ENCODE measurements at regions not wholly inside any gene's neighbourhood (a gene's known extent, or its start where the extent isn't known, plus 50 kb on each side); places are given as distances from the start of the nearest gene placed in this dataset.

DNA sequence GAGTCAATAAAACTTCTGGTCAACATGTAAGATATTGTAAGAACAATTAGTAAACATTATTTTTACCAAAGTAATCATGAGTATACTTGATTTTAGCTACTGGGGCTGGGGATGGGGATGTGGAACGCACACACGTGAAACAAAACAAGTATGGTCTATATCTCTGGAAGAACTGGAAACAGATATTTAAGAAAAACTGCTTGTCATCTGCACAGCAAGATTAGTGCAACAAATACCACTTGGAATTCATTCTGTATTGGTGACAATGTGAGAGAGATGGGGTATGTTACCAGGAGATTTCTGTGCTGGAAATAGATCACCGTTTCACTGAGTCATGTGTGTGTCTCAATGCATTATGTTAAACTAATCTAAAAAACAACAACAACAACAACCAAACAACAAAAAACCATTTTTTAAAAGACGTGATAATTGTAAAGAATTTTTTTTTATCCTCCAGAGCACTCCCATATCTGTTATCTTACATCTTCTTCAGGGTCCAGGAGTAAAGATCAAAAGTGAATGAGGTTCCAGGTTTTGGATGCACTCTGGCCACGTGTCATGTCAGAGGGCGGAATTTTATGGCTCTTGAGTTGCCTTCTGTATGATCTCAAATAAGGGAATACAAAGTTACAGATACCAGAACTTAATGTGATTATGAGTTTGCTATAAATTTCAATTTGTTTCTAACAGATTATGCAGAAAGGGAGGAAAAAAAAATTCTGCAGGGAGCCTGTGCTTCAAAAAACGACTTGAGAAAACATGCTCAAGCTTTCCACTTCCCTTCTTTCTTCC, 153.0 kb downstream of the BBOX1 start:
- ChIA-PET CTCF (interaction anchor here (0.6 to 2.0 kb wide), 4 partner anchors 10 to 292 kb away, joined by 3 to 7 read pairs (median 3); no protein-coding TSS in a partner anchor), POLR2A (ENCODE audit: unreplicated experiment) (no interaction called here)
- H2BK120ac ChIP-seq (ENCODE audit: low read depth, low read length): no peak overlapping the region
- H3K4ac ChIP-seq (ENCODE audit: low read depth, low read length): no peak overlapping the region
- H3K9me3 ChIP-seq (ENCODE audit: control insufficient read depth, insufficient read depth, low read length): no peaks in the 10 kb centered on the region
- peaks cover 9% of the 10 kb centered on the region for H3K27me3 ChIP-seq (ENCODE audit: control insufficient read depth, insufficient read depth, low read length)
- H2BK20ac ChIP-seq (ENCODE audit: low read depth, low read length): no peak overlapping the region
- H2AK5ac ChIP-seq (ENCODE audit: low read depth, low read length): no peak overlapping the region
- no peak overlapping the region for H2AK9ac ChIP-seq (replicated peaks; ENCODE audit: low read depth, low read length, poor library complexity)
- H3K23ac ChIP-seq (ENCODE audit: low read depth, low read length): no peak overlapping the region
- H3K36me3 ChIP-seq (ENCODE audit: control insufficient read depth, insufficient read depth, low read length): no peaks in the 10 kb centered on the region
- H3K14ac ChIP-seq (replicated peaks; ENCODE audit: low read depth, low read length): no peak overlapping the region
- no peak overlapping the region for H3K18ac ChIP-seq (ENCODE audit: low read depth, low read length)
- dilution Hi-C loops (cut with HindIII; ENCODE audit: low sequenced_read_pairs, unreplicated experiment): loop anchor here (25.0 kb wide), 1 partner anchor 294 kb away; no protein-coding TSS in a partner anchor
- in situ Hi-C loops (cut with MboI; ENCODE audit: low sequenced_read_pairs): no loop called here
- H3K4me3 ChIP-seq (ENCODE audit: insufficient read depth, low read depth, low read length): no peak overlapping the region
- DNase-seq (no peak), ATAC-seq (ENCODE audit: low read depth) (no peak)
- no peak overlapping the region for H3K27ac ChIP-seq (ENCODE audit: insufficient read depth, low read length)
- no peak overlapping the region for H2AFZ ChIP-seq (replicated peaks; ENCODE audit: low read length, poor library complexity)
- no peak overlapping the region for H3K9ac ChIP-seq (ENCODE audit: low read depth, low read length)
- H3K4me2 ChIP-seq (ENCODE audit: low read depth, low read length): no peak overlapping the region
- no peaks in the 10 kb centered on the region for H3K9me1 ChIP-seq (ENCODE audit: insufficient read depth, low read length)
- H2BK5ac ChIP-seq (ENCODE audit: low read depth, low read length, poor library complexity, severe bottlenecking): no peak overlapping the region
- H3K56ac ChIP-seq (ENCODE audit: extremely low read depth, insufficient read depth, low read length): no peak overlapping the region
- no peak overlapping the region for H4K8ac ChIP-seq (ENCODE audit: low read depth in 2 of 2, low read length in 2 of 2)
- TF ChIP-seq CHD1 (IDR thresholded peaks at IDR 0.05; ENCODE audit: low read depth, low read length) (no peak), POLR2A (IDR thresholded peaks at IDR 0.05; ENCODE audit: low read depth, low read length) (no peak), RAD21 (IDR thresholded peaks at IDR 0.05; ENCODE audit: low read length) (no peak), FOS (IDR thresholded peaks at IDR 0.05; ENCODE audit: low read depth, low read length) (no peak), RCOR1 (IDR thresholded peaks at IDR 0.05; ENCODE audit: insufficient replicate concordance, low read length) (no peak), BHLHE40 (IDR thresholded peaks at IDR 0.05; ENCODE audit: low read depth, low read length) (no peak), ELK1 (IDR thresholded peaks at IDR 0.05; ENCODE audit: borderline replicate concordance, low read depth, low read length) (no peak), MXI1 (IDR thresholded peaks at IDR 0.05; ENCODE audit: borderline replicate concordance, low read depth, low read length) (no peak), USF2 (IDR thresholded peaks at IDR 0.05; ENCODE audit: low read depth, low read length) (no peak), RFX5 (IDR thresholded peaks at IDR 0.05; ENCODE audit: low read depth, low read length) (no peak)
- TF ChIP-seq, protein P1, sequence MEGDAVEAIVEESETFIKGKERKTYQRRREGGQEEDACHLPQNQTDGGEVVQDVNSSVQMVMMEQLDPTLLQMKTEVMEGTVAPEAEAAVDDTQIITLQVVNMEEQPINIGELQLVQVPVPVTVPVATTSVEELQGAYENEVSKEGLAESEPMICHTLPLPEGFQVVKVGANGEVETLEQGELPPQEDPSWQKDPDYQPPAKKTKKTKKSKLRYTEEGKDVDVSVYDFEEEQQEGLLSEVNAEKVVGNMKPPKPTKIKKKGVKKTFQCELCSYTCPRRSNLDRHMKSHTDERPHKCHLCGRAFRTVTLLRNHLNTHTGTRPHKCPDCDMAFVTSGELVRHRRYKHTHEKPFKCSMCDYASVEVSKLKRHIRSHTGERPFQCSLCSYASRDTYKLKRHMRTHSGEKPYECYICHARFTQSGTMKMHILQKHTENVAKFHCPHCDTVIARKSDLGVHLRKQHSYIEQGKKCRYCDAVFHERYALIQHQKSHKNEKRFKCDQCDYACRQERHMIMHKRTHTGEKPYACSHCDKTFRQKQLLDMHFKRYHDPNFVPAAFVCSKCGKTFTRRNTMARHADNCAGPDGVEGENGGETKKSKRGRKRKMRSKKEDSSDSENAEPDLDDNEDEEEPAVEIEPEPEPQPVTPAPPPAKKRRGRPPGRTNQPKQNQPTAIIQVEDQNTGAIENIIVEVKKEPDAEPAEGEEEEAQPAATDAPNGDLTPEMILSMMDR (conservative IDR thresholded peaks at IDR 0.05; ENCODE audit: low read depth, low read length): no peak
- WGBS, 2 experiments (ENCODE audit: extremely low coverage in 2 of 2, insufficient read length in 1 of 2): no CpG with 5 or more reads among the region's 7 CpGs
- H4K5ac ChIP-seq (ENCODE audit: low read depth, low read length): no peak overlapping the region
- no peak overlapping the region for H4K91ac ChIP-seq (ENCODE audit: insufficient read depth, low read depth, low read length)
- intact Hi-C loops (cut with micrococcal nuclease): no loop called here
- no peaks in the 10 kb centered on the region for H3K79me1 ChIP-seq (ENCODE audit: low read depth in 1 of 2, low read length in 2 of 2)
- H2BK15ac ChIP-seq (ENCODE audit: low read depth, low read length): no peak overlapping the region; the same call in 2 of the 3 replicates
- no TSS peak for BruUV-seq (replicated peaks)
- H3K4me1 ChIP-seq (ENCODE audit: control insufficient read depth, insufficient read depth, low read length): peaks cover 2% of the 10 kb centered on the region; the same call in 1 of the 2 replicates
- H4K20me1 ChIP-seq (ENCODE audit: insufficient read depth, low read length): no peaks in the 10 kb centered on the region
